Activated CD4-positive, alpha-beta memory T cell treated with anti-CD3 and anti-CD28 coated beads for 36 hours (primary cell): ENCODE measurements at regions not wholly inside any gene's neighbourhood (a gene's known extent, or its start where the extent isn't known, plus 50 kb on each side); places are given as distances from the start of the nearest gene placed in this dataset.
A peak's percentile ranks its signal among the peaks of the same experiment; 100 is the strongest.

Experiments
- CTCF ChIA-PET: fragments of 350-600 bp; sonication (Branson Sonifier 250); formaldehyde crosslinking; loops from one replicate; lab custom pipeline; 2021; ENCODE audit warnings: antibody characterized with exemption, inconsistent platforms; lab: Charles Lee
- POLR2A ChIA-PET: fragments of 350-600 bp; sonication (Branson Sonifier 250); formaldehyde crosslinking; loops from one replicate; lab custom pipeline; 2021; ENCODE audit warnings: antibody characterized with exemption; lab: Charles Lee
- DNase-seq: peaks from one replicate; pipeline ENCODE4 v3.0.0-alpha.2; 2020
- H3K27ac Mint-ChIP-seq: one replicate; pipeline ENCODE4 v1.8.0; 2021; ENCODE audit warnings: mixed read lengths
- H3K27me3 Mint-ChIP-seq: one replicate; pipeline ENCODE4 v1.8.0; 2021; ENCODE audit warnings: mixed read lengths
- H3K36me3 Mint-ChIP-seq: one replicate; pipeline ENCODE4 v1.8.0; 2021; ENCODE audit warnings: mixed read lengths
- H3K4me1 Mint-ChIP-seq: one replicate; pipeline ENCODE4 v1.8.0; 2021; ENCODE audit warnings: low read depth, mixed read lengths
- H3K4me3 Mint-ChIP-seq: one replicate; pipeline ENCODE4 v1.8.0; 2021; ENCODE audit warnings: mild to moderate bottlenecking, mixed read lengths
- H3K9me3 Mint-ChIP-seq: one replicate; pipeline ENCODE4 v1.8.0; 2021; ENCODE audit warnings: mixed read lengths
- intact Hi-C: fragments of 100-400 bp; cut with micrococcal nuclease; formaldehyde crosslinking; loops from one replicate; pipeline ENCODE4 v1.15.1; 2023

DNA sequence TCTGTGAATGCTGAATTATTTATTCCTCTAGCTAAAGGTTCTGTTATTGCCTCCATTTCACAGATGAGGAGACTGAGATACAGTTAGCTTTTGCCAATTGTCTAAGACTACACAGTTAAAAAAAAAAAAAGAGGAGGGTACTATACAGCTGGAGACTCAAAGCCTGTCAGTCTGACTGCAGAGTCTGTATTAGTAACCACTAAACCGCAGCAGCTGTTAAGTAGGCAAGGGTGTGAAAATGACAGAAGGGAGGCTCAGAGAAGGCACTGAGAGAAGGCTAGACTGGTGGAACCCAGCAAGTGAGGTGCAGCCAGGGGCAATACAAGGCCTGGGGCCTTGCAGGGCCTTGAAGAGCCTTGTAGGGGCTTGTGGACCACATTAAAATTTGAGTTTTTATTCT lies 181.2 kb downstream of the CSNK2A3 start:
- Mint-ChIP-seq H3K27me3 (no peaks in the 10 kb centered on the region), H3K4me3 (no peak overlapping the region), H3K27ac (peak overlapping the region; percentile 10), H3K36me3 (no peaks in the 10 kb centered on the region), H3K4me1 (peaks cover 27% of the 10 kb centered on the region), H3K9me3 (no peaks in the 10 kb centered on the region)
- POLR2A ChIA-PET = no interaction called here
- CTCF ChIA-PET = interaction anchor here (1.0 kb wide), 1 partner anchor 16 kb away, joined by 7 read pairs; no protein-coding TSS in a partner anchor
- intact Hi-C loops = loop anchor here (2.0 to 10.0 kb wide), 3 partner anchors 15 to 453 kb away; partner anchors contain the start of gene GALNT18
- peak; percentile 51 for DNase-seq

DNA sequence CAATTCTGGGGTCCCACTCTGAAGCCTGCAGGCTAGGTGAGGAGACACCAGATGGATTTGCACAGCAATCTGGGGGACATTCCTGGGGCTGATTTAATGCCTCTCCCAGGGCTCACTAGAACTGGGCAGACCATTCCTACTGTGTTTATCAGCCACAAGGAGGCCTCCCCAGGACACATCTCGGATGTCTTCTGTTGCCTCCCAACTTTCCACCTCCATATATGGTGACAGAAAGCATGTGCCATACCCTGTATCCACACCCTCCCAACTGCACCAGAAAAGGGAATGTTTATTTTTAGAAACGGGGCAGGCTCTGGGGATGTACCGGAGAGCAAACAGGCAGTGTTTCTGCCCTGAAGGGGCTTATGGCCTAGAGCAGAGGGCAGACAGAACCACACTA lies 181.8 kb downstream of the CSNK2A3 start:
- ChIA-PET CTCF (interaction anchor here (1.0 to 2.2 kb wide), 2 partner anchors 14 to 16 kb away, joined by 7 to 12 read pairs; no protein-coding TSS in a partner anchor), POLR2A (no interaction called here)
- Mint-ChIP-seq H3K9me3 (no peaks in the 10 kb centered on the region), H3K36me3 (no peaks in the 10 kb centered on the region), H3K27me3 (no peaks in the 10 kb centered on the region), H3K4me3 (no peak overlapping the region), H3K4me1 (peaks cover 27% of the 10 kb centered on the region), H3K27ac (no peak overlapping the region)
- intact Hi-C loops = loop anchor here (2.0 to 10.0 kb wide), 3 partner anchors 14 to 454 kb away; partner anchors contain the start of gene GALNT18
- no peak for DNase-seq

DNA sequence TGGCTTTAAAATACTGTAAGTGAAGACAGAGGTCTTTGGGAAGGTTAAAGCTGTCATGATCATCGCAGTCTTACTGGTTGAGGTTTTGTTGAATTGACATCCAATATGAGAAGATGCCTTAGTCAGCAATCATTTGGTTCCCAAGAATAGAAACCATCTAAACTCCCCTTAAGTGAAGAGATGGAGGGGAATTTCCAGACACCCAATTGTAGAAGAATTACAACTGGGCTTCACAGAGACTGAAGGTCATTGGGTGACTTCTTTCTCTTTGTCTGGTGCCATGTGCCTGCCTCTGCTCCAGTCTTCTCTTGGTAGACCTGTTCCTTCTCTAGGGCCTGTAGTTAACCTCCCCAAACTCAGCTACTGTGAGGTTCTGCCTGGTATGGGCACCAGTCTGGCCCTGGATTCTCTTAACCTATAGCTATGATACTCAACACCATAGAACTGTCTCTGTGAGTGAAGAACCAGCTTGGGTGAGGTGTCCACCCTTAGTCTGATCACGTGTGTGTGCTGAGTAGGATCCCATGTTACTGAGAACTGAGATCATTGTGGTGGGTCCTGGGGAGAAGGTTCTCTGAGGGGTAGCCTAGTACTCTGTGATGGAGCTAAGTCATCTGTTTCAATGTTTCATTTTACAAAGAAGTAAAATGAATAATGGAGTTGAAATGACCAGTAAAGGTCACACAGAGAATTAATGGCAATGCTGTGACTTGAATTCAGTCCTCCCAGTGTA lies 182.5 kb downstream of the CSNK2A3 start:
- intact Hi-C loops = loop anchor here (2.0 to 10.0 kb wide), 3 partner anchors 14 to 454 kb away; partner anchors contain the start of gene GALNT18

DNA sequence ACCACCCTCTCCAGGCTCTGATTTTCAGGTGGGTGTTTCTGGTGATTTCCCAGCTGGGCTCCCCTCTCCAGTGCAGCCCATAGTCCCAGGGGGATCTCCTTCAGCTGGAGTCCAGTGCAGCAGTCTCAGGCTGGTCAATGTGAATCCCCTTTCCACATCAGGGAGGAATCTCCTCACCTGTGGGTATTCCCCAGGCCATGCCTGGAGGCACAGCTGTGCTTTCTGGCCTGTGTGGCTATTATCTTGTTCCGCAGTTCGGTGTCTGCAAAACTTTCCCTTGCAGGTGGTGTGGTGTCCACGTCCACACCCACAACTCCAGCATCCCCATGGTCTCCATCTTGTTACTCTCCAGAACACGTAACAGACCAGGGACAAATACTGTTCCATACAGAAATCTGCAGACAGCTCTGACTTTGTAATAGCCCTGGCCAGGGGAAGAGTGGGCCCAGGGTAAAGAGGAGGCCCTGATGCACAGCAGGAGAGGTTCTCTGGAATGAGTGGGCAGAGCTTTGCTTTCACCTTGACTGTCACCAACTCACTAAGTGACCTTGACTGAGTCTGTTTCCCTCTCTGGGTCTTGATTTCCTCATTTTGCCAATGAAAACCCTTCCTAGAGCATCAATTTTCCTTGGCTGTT lies 183.2 kb downstream of the CSNK2A3 start:
- H3K9me3 Mint-ChIP-seq = no peaks in the 10 kb centered on the region
- intact Hi-C loops = loop anchor here (2.0 to 10.0 kb wide), 3 partner anchors 13 to 455 kb away; partner anchors contain the start of gene GALNT18
- H3K27me3 Mint-ChIP-seq = no peaks in the 10 kb centered on the region
- peak overlapping the region; percentile 71 for H3K27ac Mint-ChIP-seq
- no peaks in the 10 kb centered on the region for H3K36me3 Mint-ChIP-seq
- DNase-seq = peak; percentile 31
- ChIA-PET POLR2A (no interaction called here), CTCF (interaction anchor here (2.2 kb wide), 1 partner anchor 13 kb away, joined by 12 read pairs; no protein-coding TSS in a partner anchor)
- peaks cover 27% of the 10 kb centered on the region for H3K4me1 Mint-ChIP-seq
- H3K4me3 Mint-ChIP-seq = no peak overlapping the region

More for the DNA sequence above, 182.5 kb downstream of the CSNK2A3 start:
- DNase-seq = no peak
- peak overlapping the region; percentile 71 for H3K27ac Mint-ChIP-seq
- H3K4me3 Mint-ChIP-seq = no peak overlapping the region
- no peaks in the 10 kb centered on the region for H3K36me3 Mint-ChIP-seq
- H3K9me3 Mint-ChIP-seq = no peaks in the 10 kb centered on the region
- peaks cover 27% of the 10 kb centered on the region for H3K4me1 Mint-ChIP-seq
- H3K27me3 Mint-ChIP-seq = no peaks in the 10 kb centered on the region
- ChIA-PET POLR2A (no interaction called here), CTCF (interaction anchor here (2.2 kb wide), 1 partner anchor 13 kb away, joined by 12 read pairs; no protein-coding TSS in a partner anchor)

DNA sequence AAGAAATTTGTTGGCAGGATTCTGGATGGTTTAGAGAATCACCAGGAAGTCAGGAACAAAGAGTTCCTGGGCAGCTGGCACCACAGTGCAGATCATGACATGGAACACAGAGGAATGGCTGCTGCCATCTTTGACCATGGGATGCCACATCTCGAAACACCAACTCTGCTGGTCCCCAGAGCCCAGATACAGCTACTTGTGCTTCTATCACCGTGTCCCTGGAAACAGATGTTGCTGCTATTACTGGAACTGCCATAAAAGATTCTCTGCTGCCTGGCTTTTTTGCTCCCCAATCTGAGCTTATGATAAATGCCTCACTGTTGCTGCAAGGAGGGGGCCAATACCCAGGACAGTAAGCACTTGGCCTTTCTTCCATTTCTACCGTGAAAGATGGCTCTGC lies 185.2 kb downstream of the CSNK2A3 start:
- POLR2A ChIA-PET = no interaction called here

DNA sequence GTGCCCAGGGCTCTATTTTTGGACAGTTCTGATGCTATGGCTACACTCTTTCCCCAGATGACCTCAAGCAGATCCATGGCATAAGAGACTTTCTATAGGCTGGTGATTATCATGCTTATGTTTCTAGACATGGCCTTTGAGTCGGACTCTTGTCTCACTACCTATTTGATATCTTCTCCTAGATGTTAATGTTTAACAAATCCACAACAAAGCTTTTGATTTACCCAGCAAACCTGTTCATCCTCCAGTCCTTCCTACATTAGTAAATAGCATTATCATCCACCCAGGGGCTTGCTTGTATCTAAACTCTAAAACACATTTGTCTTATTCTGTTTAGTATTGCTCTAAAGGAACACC lies 188.7 kb downstream of the CSNK2A3 start:
- Mint-ChIP-seq H3K4me1 (no peaks in the 10 kb centered on the region), H3K27me3 (peaks cover 2% of the 10 kb centered on the region), H3K27ac (no peak overlapping the region), H3K9me3 (peaks cover 4% of the 10 kb centered on the region), H3K4me3 (no peak overlapping the region), H3K36me3 (no peaks in the 10 kb centered on the region)
- CTCF ChIA-PET = no interaction called here
- no peak for DNase-seq
- POLR2A ChIA-PET = no interaction called here
- intact Hi-C loops = no loop called here

More for the DNA sequence above, 185.2 kb downstream of the CSNK2A3 start:
- Mint-ChIP-seq H3K27ac (no peak overlapping the region), H3K4me3 (no peak overlapping the region), H3K27me3 (no peaks in the 10 kb centered on the region), H3K36me3 (no peaks in the 10 kb centered on the region), H3K4me1 (peaks cover 27% of the 10 kb centered on the region), H3K9me3 (no peaks in the 10 kb centered on the region)
- intact Hi-C loops = no loop called here
- no peak for DNase-seq
- CTCF ChIA-PET = no interaction called here

DNA sequence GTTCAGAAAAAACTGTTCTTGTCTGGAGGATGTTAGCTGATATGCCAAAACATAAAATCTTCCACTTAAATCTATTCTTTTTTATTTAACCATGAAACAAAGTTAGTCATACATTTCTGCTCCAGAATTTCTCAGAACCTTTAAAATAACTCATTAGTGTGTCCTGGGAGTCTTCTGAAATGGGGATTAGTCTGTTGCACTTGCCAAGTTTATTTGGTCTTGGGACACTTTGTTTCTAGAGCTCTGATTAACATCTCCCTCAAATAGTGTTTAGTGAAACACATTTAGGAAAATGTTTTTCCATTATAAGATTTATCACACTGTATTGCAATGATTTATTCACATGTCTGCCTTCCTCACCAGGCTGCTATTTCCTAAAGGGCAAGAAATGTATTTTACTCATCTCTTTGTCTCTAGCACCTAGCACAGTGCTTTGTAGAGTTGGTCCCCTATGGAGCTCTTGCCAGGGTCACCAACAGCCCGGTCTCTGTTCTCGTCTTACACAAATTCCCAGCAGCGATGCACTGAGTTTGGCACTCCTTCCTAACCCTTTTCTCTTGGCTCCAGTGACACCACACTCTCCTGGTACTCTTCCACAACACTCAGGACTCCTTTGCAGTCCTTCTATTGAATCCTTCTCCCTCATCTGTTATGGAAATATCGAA lies 189.2 kb downstream of the CSNK2A3 start:
- intact Hi-C loops = no loop called here
- H3K36me3 Mint-ChIP-seq = no peaks in the 10 kb centered on the region

DNA sequence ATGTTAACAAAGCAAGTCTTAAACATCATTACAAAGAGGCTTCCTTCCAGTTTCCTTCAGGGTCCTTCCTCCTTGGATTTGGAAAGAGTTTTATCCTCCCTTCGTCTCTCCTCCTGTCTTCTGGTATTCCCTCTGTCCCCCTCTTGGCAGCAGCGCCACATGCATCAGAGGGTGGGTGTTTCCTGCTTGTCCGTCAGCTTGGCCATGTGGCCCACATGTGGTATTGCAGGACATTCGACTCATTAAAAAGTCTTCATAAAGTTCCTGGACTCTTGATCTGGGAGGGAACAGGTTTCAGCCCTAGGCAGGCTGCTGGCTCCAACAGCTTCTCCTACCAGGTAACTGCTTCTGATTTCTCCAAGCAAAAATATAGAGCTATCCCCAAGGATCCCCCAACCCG lies 189.8 kb downstream of the CSNK2A3 start:
- intact Hi-C loops = no loop called here
- Mint-ChIP-seq H3K4me1 (no peaks in the 10 kb centered on the region), H3K27ac (no peak overlapping the region), H3K9me3 (peaks cover 4% of the 10 kb centered on the region), H3K36me3 (no peaks in the 10 kb centered on the region), H3K4me3 (no peak overlapping the region), H3K27me3 (peaks cover 2% of the 10 kb centered on the region)
- no peak for DNase-seq
- CTCF ChIA-PET = interaction anchor here (0.7 to 1.1 kb wide), 2 partner anchors 8 to 257 kb away, joined by 3 read pairs; no protein-coding TSS in a partner anchor
- POLR2A ChIA-PET = no interaction called here

More for the DNA sequence above, 189.2 kb downstream of the CSNK2A3 start:
- Mint-ChIP-seq H3K27me3 (peaks cover 2% of the 10 kb centered on the region), H3K27ac (no peak overlapping the region), H3K9me3 (peaks cover 4% of the 10 kb centered on the region), H3K4me1 (no peaks in the 10 kb centered on the region), H3K4me3 (no peak overlapping the region)
- POLR2A ChIA-PET = no interaction called here
- DNase-seq = no peak
- CTCF ChIA-PET = interaction anchor here (1.1 kb wide), 1 partner anchor 9 kb away, joined by 3 read pairs; no protein-coding TSS in a partner anchor

DNA sequence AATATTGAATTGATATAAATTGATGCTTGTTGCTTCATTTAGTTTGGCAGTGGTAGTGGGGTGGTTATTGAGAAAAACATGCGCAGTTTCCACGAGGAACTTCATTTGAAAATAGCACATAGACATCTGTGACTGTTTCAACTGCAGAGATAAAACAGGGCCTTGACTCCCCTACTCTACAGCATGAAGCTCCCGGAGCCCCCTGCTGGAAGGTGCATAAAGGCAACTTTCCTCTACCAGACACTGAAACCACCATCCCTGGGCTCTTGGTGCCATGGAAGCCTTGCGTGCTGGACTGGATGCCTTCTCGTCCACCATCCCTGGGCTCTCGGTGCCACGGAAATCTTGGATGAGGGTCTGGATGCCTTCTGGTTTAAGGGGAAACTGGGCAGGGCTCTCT lies 195.9 kb downstream of the CSNK2A3 start:
- peaks cover 14% of the 10 kb centered on the region for H3K4me1 Mint-ChIP-seq
- H3K9me3 Mint-ChIP-seq = peaks cover 4% of the 10 kb centered on the region
- H3K27me3 Mint-ChIP-seq = peaks cover 2% of the 10 kb centered on the region
- peak; percentile 59 for DNase-seq
- ChIA-PET POLR2A (no interaction called here), CTCF (interaction anchor here (0.6 to 4.6 kb wide), 15 partner anchors 10 to 630 kb away, joined by 3 to 31 read pairs (median 5); no protein-coding TSS in a partner anchor)
- H3K27ac Mint-ChIP-seq = no peak overlapping the region
- intact Hi-C loops = loop anchor here (2.0 to 10.0 kb wide), 5 partner anchors 14 to 630 kb away; no protein-coding TSS in a partner anchor
- no peaks in the 10 kb centered on the region for H3K36me3 Mint-ChIP-seq
- no peak overlapping the region for H3K4me3 Mint-ChIP-seq

DNA sequence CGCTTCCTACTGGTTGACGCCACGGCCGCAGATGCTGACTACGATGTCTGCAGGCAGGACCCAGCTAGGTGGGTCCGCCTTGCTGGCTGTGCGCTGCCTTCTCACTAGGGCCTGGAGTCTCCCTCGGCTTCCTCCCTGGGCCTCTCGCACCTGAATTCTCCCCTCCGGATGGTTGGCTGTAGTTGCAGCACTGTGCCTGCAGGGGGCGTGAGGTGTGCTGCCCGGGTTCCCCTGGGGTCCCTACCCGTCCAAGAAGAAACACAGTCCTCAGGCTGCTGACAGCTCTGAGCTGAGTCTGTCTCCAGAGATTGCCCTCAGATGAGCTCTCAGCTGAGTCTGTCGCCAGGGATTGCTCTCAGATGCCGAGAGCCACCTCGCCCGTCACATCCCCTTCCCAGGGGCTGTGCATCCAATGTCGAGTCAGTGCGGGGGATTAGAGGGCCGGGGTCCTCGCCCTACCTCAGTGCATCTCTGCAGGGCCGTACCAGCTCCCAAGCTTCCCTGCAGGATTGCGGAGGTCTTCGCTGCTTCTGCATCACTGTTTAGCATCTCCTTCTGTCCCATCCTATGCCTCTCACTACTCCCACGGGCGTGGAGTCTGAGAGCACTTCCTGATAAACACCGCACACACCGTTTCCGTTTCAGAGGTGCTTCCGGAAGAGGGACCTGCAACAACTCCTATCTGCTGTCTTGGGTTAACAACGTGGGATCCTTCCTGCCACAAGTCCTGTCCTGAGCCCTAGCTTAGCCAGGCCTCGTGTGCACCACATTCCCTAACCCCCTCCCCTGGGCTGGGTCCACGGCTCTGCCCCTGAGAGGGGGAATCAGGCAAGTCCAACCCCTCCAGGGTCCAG lies 196.9 kb downstream of the CSNK2A3 start:
- POLR2A ChIA-PET = no interaction called here
- Mint-ChIP-seq H3K27me3 (no peaks in the 10 kb centered on the region), H3K27ac (peak overlapping the region; percentile 77), H3K4me3 (peak overlapping the region; percentile 69), H3K36me3 (no peaks in the 10 kb centered on the region), H3K9me3 (peaks cover 4% of the 10 kb centered on the region), H3K4me1 (peaks cover 16% of the 10 kb centered on the region)
- DNase-seq = peak; percentile 77
- CTCF ChIA-PET = interaction anchor here (0.7 to 4.6 kb wide), 14 partner anchors 9 to 631 kb away, joined by 3 to 31 read pairs (median 6); no protein-coding TSS in a partner anchor
- intact Hi-C loops = loop anchor here (2.0 to 10.0 kb wide), 5 partner anchors 15 to 631 kb away; no protein-coding TSS in a partner anchor

DNA sequence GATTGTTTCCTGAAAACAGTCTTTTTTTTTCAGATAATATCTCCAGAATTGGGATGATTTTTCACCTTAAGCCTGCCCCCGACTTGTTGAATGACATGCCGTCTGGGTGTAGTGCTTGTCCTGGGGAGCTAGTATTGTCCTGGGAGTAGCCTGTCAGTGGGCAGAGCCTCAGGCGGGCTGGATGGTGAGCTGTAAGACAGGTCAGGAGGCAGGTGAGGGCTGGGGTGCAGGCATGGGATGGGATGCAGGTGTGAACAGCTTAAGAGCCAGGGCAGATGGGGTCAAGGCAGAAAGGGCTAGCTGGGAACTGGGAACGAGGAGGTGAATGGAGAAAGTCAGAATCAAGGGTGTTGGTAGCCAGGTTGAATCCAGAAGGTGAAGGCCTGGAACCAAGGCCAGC lies 200.2 kb downstream of the CSNK2A3 start:
- CTCF ChIA-PET = interaction anchor here (0.8 kb wide), 1 partner anchor 9 kb away, joined by 3 read pairs; no protein-coding TSS in a partner anchor
- Mint-ChIP-seq H3K27me3 (no peaks in the 10 kb centered on the region), H3K9me3 (no peaks in the 10 kb centered on the region), H3K4me3 (no peak overlapping the region), H3K4me1 (peaks cover 47% of the 10 kb centered on the region), H3K27ac (no peak overlapping the region), H3K36me3 (no peaks in the 10 kb centered on the region)
- DNase-seq = no peak
- intact Hi-C loops = loop anchor here (10.0 kb wide), 1 partner anchor 358 kb away; no protein-coding TSS in a partner anchor
- POLR2A ChIA-PET = no interaction called here
